Medulla oblongata (tissue), 1 donor: ENCODE measurements at regions not wholly inside any gene's neighbourhood (a gene's known extent, or its start where the extent isn't known, plus 50 kb on each side); places are given as distances from the start of the nearest gene placed in this dataset.

Experiments
- DNase-seq: peaks from one replicate; pipeline ENCODE4 v3.0.0-alpha.2; 2015; ENCODE audit errors: extremely low spot score

DNA sequence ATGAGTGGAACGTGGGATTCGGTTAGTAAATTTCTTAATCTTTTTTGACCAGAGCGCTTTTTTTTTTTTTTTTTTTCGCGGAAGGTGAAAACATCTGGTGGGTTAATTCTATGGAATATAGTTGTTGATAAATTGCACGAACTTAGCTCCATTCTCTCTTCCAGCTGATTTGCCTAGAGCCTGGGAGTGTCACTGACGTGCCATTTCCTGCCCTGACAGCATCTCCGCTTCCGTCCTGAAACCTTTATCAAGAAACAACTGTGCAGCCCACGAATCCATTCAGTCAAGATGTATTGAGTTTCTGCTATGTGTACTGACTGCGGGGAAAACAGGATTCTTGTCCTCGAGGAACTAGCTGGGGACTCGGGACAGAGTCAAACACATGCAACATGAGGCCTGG lies 59.5 kb upstream of the TGM3 start:
- peak; percentile 26 for DNase-seq

DNA sequence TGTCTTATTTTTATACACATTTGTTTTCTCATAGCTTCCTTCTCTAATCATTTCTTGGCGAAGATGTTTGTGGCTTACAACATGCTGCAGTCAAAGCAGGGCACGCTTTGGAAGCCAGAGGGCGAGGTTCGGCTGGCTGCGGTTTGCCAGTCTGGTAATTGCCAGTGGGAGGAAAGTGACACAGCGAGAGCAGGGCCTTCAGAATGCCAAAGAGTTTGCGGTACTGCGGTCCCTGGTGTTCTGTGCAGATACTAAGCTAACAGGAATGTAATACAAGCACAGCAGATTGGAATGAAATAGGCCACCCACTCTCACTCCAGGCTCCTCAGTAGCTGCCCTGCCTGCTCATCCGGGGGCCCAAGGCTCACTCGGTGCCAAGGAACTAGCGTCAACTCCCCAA lies 58.7 kb upstream of the TGM3 start:
- peak; percentile 32 for DNase-seq

DNA sequence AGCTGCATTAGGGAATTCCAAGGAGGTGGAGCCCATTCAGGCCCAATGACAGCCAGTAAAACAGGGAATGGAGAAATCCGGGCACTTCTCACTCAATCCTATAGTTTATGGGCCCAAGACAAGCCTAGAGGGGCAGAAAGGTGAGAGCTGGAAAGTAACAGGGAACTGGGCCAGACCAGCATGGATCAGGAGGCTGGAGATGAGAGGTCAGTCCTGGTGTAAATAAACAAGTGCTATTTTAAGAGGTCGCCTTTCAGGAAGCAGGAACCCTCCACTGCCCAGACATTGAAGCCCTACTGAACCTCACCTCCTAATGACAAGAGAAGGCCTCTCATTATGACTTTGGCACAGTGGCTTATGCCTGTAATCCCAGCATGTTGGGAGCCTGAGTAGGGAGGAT lies 57.2 kb upstream of the TGM3 start:
- DNase-seq = no peak

DNA sequence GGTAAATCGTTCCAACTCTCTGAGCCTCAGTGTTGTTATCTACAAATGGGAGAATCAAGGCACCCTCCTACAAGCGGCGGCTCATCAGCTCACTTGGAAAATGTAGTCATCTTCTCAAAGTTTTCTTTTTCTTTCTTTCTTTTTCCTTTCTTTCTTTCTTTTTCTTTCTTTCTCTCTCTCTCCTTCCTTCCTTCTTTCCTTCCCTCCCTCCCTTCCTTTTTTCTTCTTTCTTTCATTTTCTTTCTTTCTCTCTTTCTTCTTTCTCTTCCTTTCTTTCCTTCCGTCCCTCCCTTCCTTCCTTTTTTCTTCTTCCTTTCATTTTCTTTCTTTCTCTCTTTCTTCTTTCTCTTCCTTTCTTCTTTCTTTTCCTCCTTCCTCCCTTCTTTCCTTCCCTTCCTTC lies 55.0 kb upstream of the TGM3 start:
- no peak for DNase-seq

DNA sequence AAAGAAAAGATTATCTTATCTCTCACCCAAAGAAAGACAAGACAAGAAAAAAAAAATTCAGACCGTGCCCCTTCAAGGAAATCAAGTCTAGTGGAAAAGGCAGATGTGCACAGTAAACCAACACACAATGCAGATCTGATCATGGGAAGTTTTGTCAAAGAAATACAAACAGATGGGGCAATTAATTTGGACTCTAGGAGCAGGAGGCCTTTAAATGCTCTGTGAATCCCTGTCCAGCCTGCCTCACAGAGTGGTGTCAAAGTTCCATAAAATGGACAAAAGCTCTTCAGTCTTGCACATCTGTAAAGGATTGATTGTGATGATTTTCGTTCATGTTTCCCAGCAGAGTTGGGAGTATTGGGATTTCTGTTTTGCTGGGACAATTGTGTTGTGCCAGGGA lies 53.1 kb upstream of the TGM3 start:
- DNase-seq = no peak

DNA sequence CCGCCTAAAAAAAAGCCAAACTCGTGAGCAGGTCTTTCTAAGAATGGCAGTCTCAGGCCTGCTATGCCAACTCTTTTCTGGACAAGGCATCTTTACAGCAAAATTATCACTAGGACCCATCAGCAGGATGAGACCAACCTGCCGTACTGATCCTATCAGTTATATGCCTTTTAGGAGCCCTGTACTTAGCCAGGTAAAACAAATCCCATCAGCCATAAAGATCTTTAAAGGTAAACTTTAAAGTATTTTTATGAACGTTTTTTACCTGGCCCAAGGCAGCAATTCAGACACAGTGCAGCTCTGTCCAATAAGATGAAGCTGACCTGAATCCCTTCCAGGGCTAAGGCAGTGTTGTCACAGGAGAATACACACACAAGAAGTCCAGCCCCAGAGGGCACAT lies 51.3 kb upstream of the TGM3 start:
- no peak for DNase-seq

DNA sequence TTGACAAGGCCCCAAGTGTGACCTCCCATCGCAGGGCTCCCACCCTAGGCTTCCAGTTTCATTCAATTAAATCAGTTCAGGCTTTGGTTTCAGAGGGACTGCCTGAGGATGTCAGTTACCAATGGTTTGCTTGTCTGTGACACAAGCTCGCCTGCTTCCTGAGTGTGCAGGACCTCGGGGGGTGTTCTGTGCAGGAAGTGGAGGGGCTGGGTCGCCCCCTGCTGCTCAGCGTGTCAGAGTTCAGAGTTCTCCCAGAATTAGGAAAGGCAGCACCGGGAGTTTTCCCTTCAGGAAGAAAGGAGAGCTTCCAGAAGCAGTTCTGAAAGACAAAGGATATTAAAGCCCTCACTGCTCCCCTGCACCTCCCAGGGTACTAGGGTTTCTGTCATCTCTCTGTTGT lies 50.8 kb upstream of the TGM3 start:
- DNase-seq = no peak

DNA sequence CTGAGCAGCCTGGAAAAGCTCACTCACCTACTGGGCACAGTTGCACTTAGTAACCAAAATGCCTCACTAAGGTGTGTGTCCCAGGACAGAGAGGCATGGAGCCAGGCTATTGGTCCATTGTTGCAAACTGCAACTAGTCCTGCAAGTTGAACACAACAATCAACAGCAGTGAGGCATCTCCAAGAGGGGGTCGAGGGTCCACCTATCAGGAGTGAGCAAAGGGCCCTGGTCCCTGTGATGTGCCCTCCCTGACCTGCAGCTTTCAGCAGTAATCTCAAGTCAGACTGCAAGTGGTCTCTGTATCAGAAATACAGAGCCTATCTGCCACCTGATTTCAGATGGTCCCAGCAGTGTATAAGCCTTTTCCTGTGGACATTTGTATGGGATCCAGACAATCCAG lies 50.2 kb upstream of the TGM3 start:
- DNase-seq = no peak
